NCI-H2081 treated with DMSO at 0.1 percent for 48 hours (cell line): ENCODE measurements at regions not wholly inside any gene's neighbourhood (a gene's known extent, or its start where the extent isn't known, plus 50 kb on each side); places are given as distances from the start of the nearest gene placed in this dataset.

Source experiments
- DNase-seq: peaks from one replicate; lab custom pipeline; 2025; lab: John Stamatoyannopoulos, UW

DNA sequence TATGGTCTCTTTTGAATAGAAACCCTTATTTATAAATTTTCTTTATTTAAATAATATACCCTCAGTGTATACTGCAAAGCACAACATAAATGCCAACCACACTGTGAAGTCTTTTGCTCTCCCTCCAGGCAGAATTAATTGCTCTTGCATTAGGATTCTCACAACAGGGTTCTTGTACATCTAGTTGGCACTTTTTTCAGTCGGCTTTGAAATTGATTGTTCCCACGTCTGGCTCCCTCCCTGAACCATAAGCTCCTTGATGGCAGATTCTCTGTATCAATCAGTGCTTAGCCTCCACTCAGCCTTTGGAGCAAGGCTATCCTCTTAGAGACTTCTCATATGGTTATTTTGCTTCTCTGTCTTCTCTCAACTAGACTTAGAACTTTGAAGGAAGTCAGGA is 288.0 kb upstream of the POU3F2 start:
- DNase-seq, result no peak

GRCh38 chr6:98547151-98547550 is 287.2 kb upstream of the POU3F2 start:
- DNase-seq, result no peak

GRCh38 chr6:98547634-98548033 is 286.7 kb upstream of the POU3F2 start:
- no peak for DNase-seq

DNA sequence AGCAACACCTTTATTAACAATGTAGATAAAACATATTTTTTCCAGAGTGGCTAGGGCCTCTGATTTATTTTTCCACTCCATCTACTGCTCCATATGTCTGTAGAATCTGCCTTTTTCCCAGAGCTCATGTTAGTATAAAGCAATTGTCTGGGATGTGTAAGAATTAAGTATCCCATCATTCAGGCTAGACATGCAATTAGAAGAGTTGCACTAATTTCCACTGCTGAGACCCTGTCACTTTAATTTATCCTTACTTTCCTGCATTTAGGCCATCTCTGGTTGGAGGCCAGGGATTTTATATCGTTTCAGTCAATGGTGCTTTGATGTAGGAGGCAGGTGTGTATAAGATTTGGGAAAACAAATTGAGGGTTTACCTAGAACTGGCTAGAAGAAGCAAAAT is 286.1 kb upstream of the POU3F2 start:
- DNase-seq, result no peak

- no peak for DNase-seq
Observed at GRCh38 chr6:98560418-98560817, 274.0 kb upstream of the POU3F2 start.

GRCh38 chr6:98560841-98561240 is 273.5 kb upstream of the POU3F2 start:
- no peak for DNase-seq

DNA sequence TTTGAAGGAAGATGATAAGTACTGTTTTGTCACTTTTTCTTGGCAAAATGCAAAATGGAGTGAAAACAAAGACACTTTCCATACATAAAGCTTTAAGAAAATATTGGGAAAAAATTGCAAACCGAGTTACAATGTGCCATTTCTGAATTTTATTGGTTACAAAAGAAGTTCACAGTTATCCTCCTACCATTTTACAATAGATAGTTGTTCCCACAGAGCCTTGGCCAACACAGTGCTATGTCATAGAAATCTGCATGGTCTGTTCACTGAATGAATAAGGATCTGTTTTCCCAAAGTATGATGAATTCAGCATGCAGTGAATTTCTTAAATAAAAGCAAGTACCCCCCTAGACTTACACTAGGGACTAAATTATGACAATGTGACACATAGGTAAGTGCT is 268.2 kb upstream of the POU3F2 start:
- no peak for DNase-seq

- DNase-seq, result no peak
Observed at GRCh38 chr6:98572579-98572978, 261.8 kb upstream of the POU3F2 start.

DNA sequence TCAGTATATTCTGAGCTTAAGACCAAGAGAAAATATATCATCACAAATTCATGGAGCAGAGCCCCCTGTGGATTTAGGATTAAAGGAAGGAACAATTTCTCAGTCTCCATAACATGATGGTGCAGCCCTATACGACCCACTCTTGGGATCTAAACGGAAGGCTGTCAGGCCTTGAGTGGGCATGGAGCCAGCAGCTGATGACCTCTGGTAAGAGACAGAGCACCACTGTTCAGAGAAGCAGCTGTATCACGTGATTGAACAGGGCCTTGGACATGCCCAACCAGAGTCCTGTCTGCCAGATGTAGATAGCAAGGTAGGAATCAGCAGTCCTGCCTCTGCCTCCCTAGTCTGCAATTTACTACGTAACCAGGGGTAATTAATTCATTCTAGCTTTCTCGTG is 259.4 kb upstream of the POU3F2 start:
- no peak for DNase-seq

- no peak for DNase-seq
Observed at GRCh38 chr6:98576791-98577190, 257.6 kb upstream of the POU3F2 start.

GRCh38 chr6:98578016-98578415 is 256.4 kb upstream of the POU3F2 start:
- no peak for DNase-seq

DNA sequence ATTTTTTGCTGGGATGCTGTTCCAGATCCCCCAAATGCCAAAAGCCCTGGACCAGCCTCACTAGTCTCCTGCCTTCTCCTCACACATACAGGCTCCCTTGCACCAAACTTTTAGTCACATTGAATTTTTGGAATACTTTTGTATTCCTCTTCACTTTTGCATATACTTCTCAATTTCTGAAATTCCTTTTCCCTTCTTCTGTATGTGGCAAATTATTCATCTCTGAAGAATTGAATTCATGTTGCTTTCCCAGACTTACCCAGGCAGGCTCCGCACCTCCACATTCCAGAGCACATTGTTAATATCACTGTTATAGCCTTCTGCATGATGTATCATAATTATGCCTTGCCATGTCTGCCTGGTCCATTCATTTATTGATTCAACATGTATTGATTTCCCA is 255.3 kb upstream of the POU3F2 start:
- DNase-seq, result no peak

DNA sequence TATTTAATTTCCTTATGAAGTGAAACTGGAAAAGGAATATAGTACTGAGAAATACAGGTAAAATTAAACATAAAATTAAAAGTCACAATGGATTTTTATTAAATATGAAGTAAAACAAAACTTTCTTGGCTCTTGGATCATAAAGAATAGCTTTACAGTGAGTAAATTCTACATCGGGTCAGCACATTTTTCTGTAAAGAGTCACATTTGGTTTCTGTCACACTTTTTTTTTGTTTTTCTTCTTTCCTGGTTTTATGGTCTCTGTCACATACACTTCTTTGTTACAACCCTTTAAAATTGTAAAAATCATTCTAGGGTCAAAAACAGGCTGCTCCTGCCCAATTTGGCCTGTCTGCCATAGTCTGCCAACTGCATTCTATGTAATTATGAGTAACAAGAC is 254.4 kb upstream of the POU3F2 start:
- no peak for DNase-seq

GRCh38 chr6:98581705-98582104 is 252.7 kb upstream of the POU3F2 start:
- no peak for DNase-seq

GRCh38 chr6:98583506-98583905 is 250.9 kb upstream of the POU3F2 start:
- no peak for DNase-seq

DNA sequence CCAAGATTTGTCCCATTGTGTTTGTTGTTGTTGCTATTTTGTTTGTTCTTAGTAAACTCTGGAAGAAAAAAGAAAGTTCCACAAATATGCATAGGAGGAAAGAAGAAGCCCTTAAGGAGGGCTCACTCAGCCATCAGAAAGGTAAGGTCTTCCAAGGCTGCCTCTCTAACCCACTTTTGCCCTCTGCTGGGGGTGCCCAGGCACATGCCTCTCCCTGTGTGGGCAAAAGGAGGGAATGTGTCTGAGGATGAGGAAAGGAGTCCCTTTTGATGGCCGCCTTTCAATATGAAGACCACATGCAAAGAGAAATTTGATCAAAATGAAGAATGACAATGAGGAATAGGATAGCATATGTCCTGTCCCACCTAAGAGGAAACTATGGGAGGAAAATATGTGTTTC is 248.2 kb upstream of the POU3F2 start:
- DNase-seq, result no peak

- DNase-seq, result no peak
Observed at GRCh38 chr6:98587555-98587954, 246.8 kb upstream of the POU3F2 start.

- DNase-seq, result no peak
Observed at GRCh38 chr6:98589536-98589935, 244.8 kb upstream of the POU3F2 start.

GRCh38 chr6:98590136-98590681 is 244.2 kb upstream of the POU3F2 start:
- no peak for DNase-seq

GRCh38 chr6:98590997-98591396 is 243.4 kb upstream of the POU3F2 start:
- DNase-seq, result no peak

GRCh38 chr6:98593676-98594075 is 240.7 kb upstream of the POU3F2 start:
- DNase-seq, result no peak

- no peak for DNase-seq
Observed at GRCh38 chr6:98601716-98602115, 232.7 kb upstream of the POU3F2 start.

GRCh38 chr6:98605705-98606104 is 228.7 kb upstream of the POU3F2 start:
- DNase-seq, result no peak

DNA sequence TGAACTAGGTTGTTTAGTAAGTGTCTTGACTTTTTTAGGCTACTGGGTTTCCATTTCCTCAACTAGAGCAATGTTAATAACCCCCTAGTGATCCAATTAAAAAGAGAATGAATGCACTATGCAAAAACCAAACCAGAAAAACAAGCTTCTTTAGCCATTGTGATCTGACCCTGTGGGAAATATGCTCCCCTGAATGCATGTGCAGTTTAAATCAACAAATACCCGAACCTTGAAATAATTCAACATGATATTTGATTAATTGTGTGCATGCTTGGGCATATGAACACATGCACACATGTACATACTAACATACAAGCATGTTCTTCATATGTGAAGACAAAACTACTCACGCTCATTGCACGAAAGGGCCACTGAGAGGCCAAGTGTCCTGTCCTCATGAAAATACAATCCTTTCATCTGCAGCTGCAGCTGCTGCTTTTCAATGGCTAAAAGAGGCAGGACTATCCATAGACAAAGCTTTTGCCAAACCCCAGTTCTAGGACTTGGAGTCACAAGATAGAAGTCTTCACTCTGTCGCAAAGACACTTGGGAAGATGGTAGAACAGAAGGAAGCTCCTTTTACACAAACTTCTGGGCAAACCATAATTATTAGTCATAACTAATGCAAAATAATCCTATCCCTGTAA is 207.1 kb upstream of the POU3F2 start:
- DNase-seq, result no peak
